WTC11 (cell line): ENCODE measurements at regions not wholly inside any gene's neighbourhood (a gene's known extent, or its start where the extent isn't known, plus 50 kb on each side); places are given as distances from the start of the nearest gene placed in this dataset.

Experiments
- ATAC-seq: fragments of 200-7000 bp; cut with Tn5 transposase; 2 replicates; pipeline ENCODE4 v1.10.0; 2021; ENCODE audit warnings: mild to moderate bottlenecking, moderate library complexity
- CTCF ChIA-PET: fragments of 300-600 bp; sonication (Branson Sonifier 250); formaldehyde crosslinking; loops from one replicate; lab custom pipeline; 2021; ENCODE audit warnings: antibody characterized with exemption; lab: Charles Lee
- POLR2A ChIA-PET: fragments of 350-600 bp; sonication (Branson Sonifier 250); formaldehyde crosslinking; loops from one replicate; lab custom pipeline; 2021; ENCODE audit warnings: antibody characterized with exemption; lab: Charles Lee
- DNase-seq: peaks from one replicate; pipeline ENCODE4 v3.0.0; 2021; ENCODE audit warnings: low spot score
- H3K27ac Mint-ChIP-seq: 2 replicates; pipeline ENCODE4 v1.8.0; 2021; ENCODE audit warnings: mixed read lengths
- H3K27me3 Mint-ChIP-seq: 2 replicates; pipeline ENCODE4 v1.8.0; 2021; ENCODE audit warnings: low read depth, mild to moderate bottlenecking, moderate library complexity, mixed read lengths
- H3K36me3 Mint-ChIP-seq: 2 replicates; pipeline ENCODE4 v1.8.0; 2021; ENCODE audit warnings: mixed read lengths
- H3K4me1 Mint-ChIP-seq: 2 replicates; pipeline ENCODE4 v1.8.0; 2022; ENCODE audit warnings: mixed read lengths
- H3K4me3 Mint-ChIP-seq: 2 replicates; pipeline ENCODE4 v1.8.0; 2021; ENCODE audit warnings: mild to moderate bottlenecking, moderate library complexity, mixed read lengths
- H3K9me3 Mint-ChIP-seq: 2 replicates; pipeline ENCODE4 v1.8.0; 2021; ENCODE audit warnings: mixed read lengths
- AR ChIP-seq: fragments of 250-450 bp; sonication (Bioruptor Pico); IDR thresholded peaks from 2 replicates; pipeline ENCODE4 v1.9.0; 2021; ENCODE audit warnings: mild to moderate bottlenecking
- ATF1 ChIP-seq: sonication (generic); formaldehyde crosslinking; IDR thresholded peaks from 2 replicates; pipeline ENCODE4 v1.8.1; 2023; ENCODE audit warnings: mild to moderate bottlenecking, moderate library complexity, missing genetic modification reagents
- CBFB ChIP-seq: sonication (generic); formaldehyde crosslinking; IDR thresholded peaks from 2 replicates; pipeline ENCODE4 v1.8.1; 2022; ENCODE audit warnings: mild to moderate bottlenecking, low read depth, missing genetic modification reagents
- CREB1 ChIP-seq: sonication (generic); formaldehyde crosslinking; IDR thresholded peaks from 2 replicates; pipeline ENCODE4 v1.8.0; 2023; ENCODE audit warnings: mild to moderate bottlenecking, missing genetic modification reagents
- CTCF ChIP-seq: fragments of 200-600 bp; IDR thresholded peaks from 2 replicates; pipeline ENCODE4 v1.8.0; 2022; ENCODE audit warnings: antibody characterized with exemption
- ESRRA ChIP-seq: sonication (generic); formaldehyde crosslinking; IDR thresholded peaks from 2 replicates; pipeline ENCODE4 v1.8.1; 2022; ENCODE audit warnings: mild to moderate bottlenecking, missing genetic modification reagents, borderline replicate concordance
- ETV6 ChIP-seq: sonication (generic); formaldehyde crosslinking; IDR thresholded peaks from 2 replicates; pipeline ENCODE4 v1.8.1; 2022; ENCODE audit warnings: mild to moderate bottlenecking, missing genetic modification reagents
- FOXK1 ChIP-seq: sonication (generic); formaldehyde crosslinking; IDR thresholded peaks from 2 replicates; pipeline ENCODE4 v1.8.0; 2022; ENCODE audit warnings: mild to moderate bottlenecking, moderate library complexity, missing genetic modification reagents
- FOXP1 ChIP-seq: sonication (generic); formaldehyde crosslinking; IDR thresholded peaks from 2 replicates; pipeline ENCODE4 v1.8.0; 2022; ENCODE audit warnings: missing genetic modification reagents, mild to moderate bottlenecking, moderate library complexity, borderline replicate concordance
- GRHL2 ChIP-seq: fragments of 250-450 bp; sonication (Bioruptor Pico); IDR thresholded peaks from 2 replicates; pipeline ENCODE4 v1.8.0; 2022; ENCODE audit warnings: mild to moderate bottlenecking, moderate library complexity; ENCODE audit not compliant: insufficient replicate concordance, severe bottlenecking
- GTF2I ChIP-seq: fragments of 250-450 bp; sonication (Bioruptor Pico); conservative IDR thresholded peaks from 2 replicates; pipeline ENCODE4 v1.4.0; 2021; ENCODE audit warnings: mild to moderate bottlenecking
- IRF1 ChIP-seq: sonication (generic); formaldehyde crosslinking; IDR thresholded peaks from 2 replicates; pipeline ENCODE4 v1.8.0; 2023; ENCODE audit warnings: missing genetic modification reagents
- JUN ChIP-seq: sonication (generic); formaldehyde crosslinking; IDR thresholded peaks from 2 replicates; pipeline ENCODE4 v1.8.0; 2023; ENCODE audit warnings: mild to moderate bottlenecking, missing genetic modification reagents
- MYBL2 ChIP-seq: sonication (generic); formaldehyde crosslinking; IDR thresholded peaks from 2 replicates; pipeline ENCODE4 v1.8.1; 2023; ENCODE audit warnings: mild to moderate bottlenecking, moderate library complexity, missing genetic modification reagents
- TEAD1 ChIP-seq: sonication (generic); formaldehyde crosslinking; IDR thresholded peaks from 2 replicates; pipeline ENCODE4 v1.8.0; 2022; ENCODE audit warnings: mild to moderate bottlenecking, missing genetic modification reagents
- TEAD4 ChIP-seq: sonication (generic); formaldehyde crosslinking; IDR thresholded peaks from 2 replicates; pipeline ENCODE4 v1.8.0; 2022; ENCODE audit warnings: mild to moderate bottlenecking, missing genetic modification reagents
- ZNF219 ChIP-seq: sonication (generic); formaldehyde crosslinking; IDR thresholded peaks from 2 replicates; pipeline ENCODE4 v1.8.0; 2023; ENCODE audit warnings: missing genetic modification reagents, mild to moderate bottlenecking, borderline replicate concordance
- ZNF232 ChIP-seq: sonication (generic); formaldehyde crosslinking; IDR thresholded peaks from 2 replicates; pipeline ENCODE4 v1.8.0; 2022; ENCODE audit warnings: mild to moderate bottlenecking, missing genetic modification reagents
- ZNF263 ChIP-seq: sonication (generic); formaldehyde crosslinking; IDR thresholded peaks from 2 replicates; pipeline ENCODE4 v1.8.1; 2022; ENCODE audit warnings: low read depth, mild to moderate bottlenecking, moderate library complexity, missing genetic modification reagents
- ZNF396 ChIP-seq: fragments of 250-450 bp; sonication (Bioruptor Pico); IDR thresholded peaks from 2 replicates; pipeline ENCODE4 v1.8.0; 2021; ENCODE audit warnings: mild to moderate bottlenecking, moderate library complexity, borderline replicate concordance
- ZNF671 ChIP-seq: fragments of 250-450 bp; sonication (Bioruptor Pico); IDR thresholded peaks from 2 replicates; pipeline ENCODE4 v1.8.0; 2021; ENCODE audit warnings: mild to moderate bottlenecking
- TF ChIP-seq, protein P1 (sequence below): fragments of 250-450 bp; sonication (Bioruptor Pico); IDR thresholded peaks from 2 replicates; pipeline ENCODE4 v2.1.2; 2022; ENCODE audit warnings: mild to moderate bottlenecking, moderate library complexity
- TF ChIP-seq, protein P2 (sequence below): fragments of 250-450 bp; sonication (Bioruptor Pico); conservative IDR thresholded peaks from 2 replicates; pipeline ENCODE4 v1.9.0; 2021; ENCODE audit warnings: mild to moderate bottlenecking
- TF ChIP-seq, protein P3 (sequence below): sonication (generic); formaldehyde crosslinking; conservative IDR thresholded peaks from 2 replicates; pipeline ENCODE4 v1.8.1; 2023; ENCODE audit warnings: mild to moderate bottlenecking, low read depth, missing genetic modification reagents, moderate library complexity
- TF ChIP-seq, protein P4 (sequence below): fragments of 250-450 bp; sonication (Bioruptor Pico); IDR thresholded peaks from 2 replicates; pipeline ENCODE4 v1.9.0; 2021; ENCODE audit warnings: mild to moderate bottlenecking

DNA sequence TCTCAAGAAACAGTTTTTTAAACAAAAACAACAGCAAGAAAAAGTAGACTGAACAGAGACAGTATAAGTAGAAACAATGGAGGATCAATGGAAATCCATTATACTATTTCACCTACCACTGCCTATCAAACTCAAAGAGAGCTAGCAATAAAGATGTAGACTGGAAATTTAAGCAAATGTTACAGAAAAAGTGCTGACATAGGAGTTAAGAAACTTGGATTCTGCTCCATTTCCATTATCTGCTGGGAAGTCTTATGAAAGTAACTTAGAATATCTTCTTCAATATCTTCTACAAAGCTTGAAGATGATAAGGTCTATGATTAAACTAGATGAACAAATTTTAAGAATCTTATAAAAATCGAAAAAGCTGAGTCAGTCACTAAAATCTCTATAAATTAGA, 1469.8 kb upstream of the C9orf72 start:
- H3K9me3 Mint-ChIP-seq: no peaks in the 10 kb centered on the region
- no peak for ATAC-seq

GRCh38 chr9:29044959-29045358, 1471.7 kb upstream of the C9orf72 start:
- TF ChIP-seq ZNF219 (CRISPR knock-in tag) (no peak), ZNF671 (CRISPR knock-in tag) (no peak), CBFB (no peak), ZNF232 (no peak), CTCF (no peak), FOXK1 (CRISPR knock-in tag) (no peak), ETV6 (CRISPR knock-in tag) (no peak), ESRRA (no peak), AR (no peak), MYBL2 (CRISPR knock-in tag) (no peak), CREB1 (no peak), ZNF263 (CRISPR knock-in tag) (no peak), ZNF396 (CRISPR knock-in tag) (no peak), GRHL2 (CRISPR knock-in tag) (no peak)
- TF ChIP-seq, protein P1, sequence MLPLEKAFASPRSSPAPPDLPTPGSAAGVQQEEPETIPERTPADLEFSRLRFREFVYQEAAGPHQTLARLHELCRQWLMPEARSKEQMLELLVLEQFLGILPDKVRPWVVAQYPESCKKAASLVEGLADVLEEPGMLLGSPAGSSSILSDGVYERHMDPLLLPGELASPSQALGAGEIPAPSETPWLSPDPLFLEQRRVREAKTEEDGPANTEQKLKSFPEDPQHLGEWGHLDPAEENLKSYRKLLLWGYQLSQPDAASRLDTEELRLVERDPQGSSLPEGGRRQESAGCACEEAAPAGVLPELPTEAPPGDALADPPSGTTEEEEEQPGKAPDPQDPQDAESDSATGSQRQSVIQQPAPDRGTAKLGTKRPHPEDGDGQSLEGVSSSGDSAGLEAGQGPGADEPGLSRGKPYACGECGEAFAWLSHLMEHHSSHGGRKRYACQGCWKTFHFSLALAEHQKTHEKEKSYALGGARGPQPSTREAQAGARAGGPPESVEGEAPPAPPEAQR (CRISPR knock-in tag): no peak
- TF ChIP-seq, protein P2, sequence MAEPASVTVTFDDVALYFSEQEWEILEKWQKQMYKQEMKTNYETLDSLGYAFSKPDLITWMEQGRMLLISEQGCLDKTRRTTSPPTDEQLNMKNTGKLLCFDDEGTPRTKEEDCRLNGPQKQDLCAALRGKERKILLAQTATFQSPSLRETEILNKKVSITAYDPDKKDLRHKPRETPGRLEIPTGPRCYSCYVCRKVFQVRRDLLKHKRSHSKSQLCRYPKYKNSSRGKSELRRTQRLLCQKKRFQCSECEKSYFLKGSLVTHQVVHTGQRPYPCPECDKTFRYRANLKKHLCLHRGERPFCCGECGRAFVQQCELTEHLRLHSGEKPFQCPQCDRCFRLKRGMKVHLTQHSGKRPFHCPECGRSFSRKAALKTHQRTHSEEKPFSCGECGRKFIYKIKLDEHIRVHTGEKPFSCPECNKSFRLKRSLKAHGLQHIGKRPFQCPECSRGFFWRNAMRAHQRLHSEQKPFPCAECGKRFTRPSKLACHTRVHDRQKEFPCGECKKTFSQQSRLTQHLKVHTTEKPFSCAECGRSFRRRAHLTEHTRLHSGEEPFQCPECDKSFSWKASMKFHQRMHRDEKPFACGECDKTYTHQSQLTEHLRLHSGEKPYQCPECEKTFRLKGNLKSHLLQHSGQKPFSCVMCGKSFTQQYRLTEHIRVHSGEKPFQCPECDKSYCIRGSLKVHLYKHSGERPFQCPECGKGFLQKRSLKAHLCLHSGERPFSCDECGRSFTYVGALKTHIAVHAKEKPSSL: no peak
- TF ChIP-seq, protein P3, sequence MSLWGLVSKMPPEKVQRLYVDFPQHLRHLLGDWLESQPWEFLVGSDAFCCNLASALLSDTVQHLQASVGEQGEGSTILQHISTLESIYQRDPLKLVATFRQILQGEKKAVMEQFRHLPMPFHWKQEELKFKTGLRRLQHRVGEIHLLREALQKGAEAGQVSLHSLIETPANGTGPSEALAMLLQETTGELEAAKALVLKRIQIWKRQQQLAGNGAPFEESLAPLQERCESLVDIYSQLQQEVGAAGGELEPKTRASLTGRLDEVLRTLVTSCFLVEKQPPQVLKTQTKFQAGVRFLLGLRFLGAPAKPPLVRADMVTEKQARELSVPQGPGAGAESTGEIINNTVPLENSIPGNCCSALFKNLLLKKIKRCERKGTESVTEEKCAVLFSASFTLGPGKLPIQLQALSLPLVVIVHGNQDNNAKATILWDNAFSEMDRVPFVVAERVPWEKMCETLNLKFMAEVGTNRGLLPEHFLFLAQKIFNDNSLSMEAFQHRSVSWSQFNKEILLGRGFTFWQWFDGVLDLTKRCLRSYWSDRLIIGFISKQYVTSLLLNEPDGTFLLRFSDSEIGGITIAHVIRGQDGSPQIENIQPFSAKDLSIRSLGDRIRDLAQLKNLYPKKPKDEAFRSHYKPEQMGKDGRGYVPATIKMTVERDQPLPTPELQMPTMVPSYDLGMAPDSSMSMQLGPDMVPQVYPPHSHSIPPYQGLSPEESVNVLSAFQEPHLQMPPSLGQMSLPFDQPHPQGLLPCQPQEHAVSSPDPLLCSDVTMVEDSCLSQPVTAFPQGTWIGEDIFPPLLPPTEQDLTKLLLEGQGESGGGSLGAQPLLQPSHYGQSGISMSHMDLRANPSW (CRISPR knock-in tag): no peak
- TF ChIP-seq, protein P4, sequence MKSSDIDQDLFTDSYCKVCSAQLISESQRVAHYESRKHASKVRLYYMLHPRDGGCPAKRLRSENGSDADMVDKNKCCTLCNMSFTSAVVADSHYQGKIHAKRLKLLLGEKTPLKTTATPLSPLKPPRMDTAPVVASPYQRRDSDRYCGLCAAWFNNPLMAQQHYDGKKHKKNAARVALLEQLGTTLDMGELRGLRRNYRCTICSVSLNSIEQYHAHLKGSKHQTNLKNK (CRISPR knock-in tag): no peak
- TF ChIP-seq, all 79 proteins: peak for 0
- Mint-ChIP-seq H3K27me3 (no peaks in the 10 kb centered on the region), H3K27ac (no peak overlapping the region), H3K36me3 (no peaks in the 10 kb centered on the region), H3K4me3 (no peak overlapping the region), H3K9me3 (no peaks in the 10 kb centered on the region), H3K4me1 (peaks cover 5% of the 10 kb centered on the region)
- DNase-seq: no peak
- POLR2A ChIA-PET: no interaction called here
- ATAC-seq: no peak
- CTCF ChIA-PET: no interaction called here

More for the DNA sequence above, 1469.8 kb upstream of the C9orf72 start:
- Mint-ChIP-seq H3K27me3 (no peaks in the 10 kb centered on the region), H3K4me1 (peaks cover 13% of the 10 kb centered on the region)
- CTCF ChIA-PET: interaction anchor here (1.2 kb wide), 1 partner anchor 269 kb away, joined by 3 read pairs; no protein-coding TSS in a partner anchor
- TF ChIP-seq ZNF219 (CRISPR knock-in tag) (no peak), TEAD1 (CRISPR knock-in tag) (no peak), JUN (CRISPR knock-in tag) (no peak), FOXK1 (CRISPR knock-in tag) (no peak), GTF2I (CRISPR knock-in tag) (no peak), ATF1 (CRISPR knock-in tag) (no peak), ETV6 (CRISPR knock-in tag) (no peak), IRF1 (CRISPR knock-in tag) (no peak), TEAD4 (CRISPR knock-in tag) (no peak), FOXP1 (CRISPR knock-in tag) (no peak)
- TF ChIP-seq, all 79 proteins: peak for 0
- DNase-seq: no peak
- POLR2A ChIA-PET: no interaction called here
- no peak overlapping the region for H3K27ac Mint-ChIP-seq
- H3K36me3 Mint-ChIP-seq: no peaks in the 10 kb centered on the region
- no peak overlapping the region for H3K4me3 Mint-ChIP-seq
